ENCODE measurements at regions not wholly inside any gene's neighbourhood (a gene's known extent, or its start where the extent isn't known, plus 50 kb on each side); places are given as distances from the start of the nearest gene placed in this dataset.

DNA sequence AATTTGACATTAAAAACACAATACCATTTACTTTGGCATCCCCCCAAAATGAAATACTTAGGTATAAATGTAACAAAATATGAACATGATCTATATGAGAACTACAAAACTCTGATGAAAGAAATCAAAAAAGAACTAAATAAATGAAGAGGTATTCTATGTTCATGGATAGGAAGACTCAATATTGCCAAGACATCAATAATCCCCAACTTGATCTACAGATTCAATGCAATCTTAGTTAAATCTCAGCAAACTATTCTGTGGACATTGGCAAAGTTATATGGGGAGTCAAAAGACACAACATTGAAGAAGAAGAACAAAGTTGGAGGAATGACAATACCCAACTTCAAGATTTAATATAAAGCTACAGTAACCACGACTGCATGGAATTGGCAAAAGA lies 145.2 kb upstream of the HEY2 start:
- intact Hi-C loops (cut with micrococcal nuclease), result no loop called here
- Histone ChIP-seq H3K36me3 (replicated peaks in 1 of 2; ENCODE audit: control insufficient read depth in 1 of 2, insufficient read depth in 2 of 2, low read length in 2 of 2) (no peaks in the 10 kb centered on the region), H3K27ac (ENCODE audit: low read depth in 1 of 2, low read length in 2 of 2) (no peak overlapping the region), H3K9ac (ENCODE audit: insufficient read depth, low read length, poor library complexity, severe bottlenecking) (no peak overlapping the region), H3K4me2 (replicated peaks; ENCODE audit: extremely low read depth, low read length, poor library complexity, severe bottlenecking) (no peak overlapping the region), H2AFZ (ENCODE audit: insufficient read depth, low read depth, low read length, poor library complexity, severe bottlenecking) (no peak overlapping the region), H3K4me1 (ENCODE audit: control insufficient read depth in 1 of 2, insufficient read depth in 2 of 2, low read length in 2 of 2) (no peaks in the 10 kb centered on the region), H3K27me3 (ENCODE audit: control insufficient read depth in 2 of 2, insufficient read depth in 2 of 2, low read length in 2 of 2) (no peaks in the 10 kb centered on the region), H3K9me3 (replicated peaks in 1 of 2; ENCODE audit: control insufficient read depth in 1 of 2, insufficient read depth in 1 of 2, low read length in 2 of 2) (no peaks in the 10 kb centered on the region), H3K4me3 (replicated peaks in 1 of 3; ENCODE audit: low read depth in 2 of 3, low read length in 3 of 3) (no peak overlapping the region), H4K20me1 (ENCODE audit: insufficient read depth, low read length) (no peaks in the 10 kb centered on the region), H3K79me2 (ENCODE audit: insufficient read depth, low read length) (no peaks in the 10 kb centered on the region)
- H3K36me3 Mint-ChIP-seq, result no peaks in the 10 kb centered on the region
- TF ChIP-seq, protein P1, sequence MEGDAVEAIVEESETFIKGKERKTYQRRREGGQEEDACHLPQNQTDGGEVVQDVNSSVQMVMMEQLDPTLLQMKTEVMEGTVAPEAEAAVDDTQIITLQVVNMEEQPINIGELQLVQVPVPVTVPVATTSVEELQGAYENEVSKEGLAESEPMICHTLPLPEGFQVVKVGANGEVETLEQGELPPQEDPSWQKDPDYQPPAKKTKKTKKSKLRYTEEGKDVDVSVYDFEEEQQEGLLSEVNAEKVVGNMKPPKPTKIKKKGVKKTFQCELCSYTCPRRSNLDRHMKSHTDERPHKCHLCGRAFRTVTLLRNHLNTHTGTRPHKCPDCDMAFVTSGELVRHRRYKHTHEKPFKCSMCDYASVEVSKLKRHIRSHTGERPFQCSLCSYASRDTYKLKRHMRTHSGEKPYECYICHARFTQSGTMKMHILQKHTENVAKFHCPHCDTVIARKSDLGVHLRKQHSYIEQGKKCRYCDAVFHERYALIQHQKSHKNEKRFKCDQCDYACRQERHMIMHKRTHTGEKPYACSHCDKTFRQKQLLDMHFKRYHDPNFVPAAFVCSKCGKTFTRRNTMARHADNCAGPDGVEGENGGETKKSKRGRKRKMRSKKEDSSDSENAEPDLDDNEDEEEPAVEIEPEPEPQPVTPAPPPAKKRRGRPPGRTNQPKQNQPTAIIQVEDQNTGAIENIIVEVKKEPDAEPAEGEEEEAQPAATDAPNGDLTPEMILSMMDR (IDR thresholded peaks at IDR 0.05), result no peak
- H3K27me3 Mint-ChIP-seq (ENCODE audit: low read depth in 3 of 3), result peaks cover 0 to 9% (median 2%) of the 10 kb centered on the region in 3 donors
- H3K27ac Mint-ChIP-seq, result no peak overlapping the region
- no CpG with 5 or more reads among the region's 1 CpG for WGBS (ENCODE audit: insufficient coverage)
- H3K4me3 Mint-ChIP-seq, result no peak overlapping the region
- peaks cover 0 to 6% (median 3%) of the 10 kb centered on the region in 7 donors for H3K9me3 Mint-ChIP-seq
- no peak for DNase-seq
- no peaks in the 10 kb centered on the region for H3K4me1 Mint-ChIP-seq

DNA sequence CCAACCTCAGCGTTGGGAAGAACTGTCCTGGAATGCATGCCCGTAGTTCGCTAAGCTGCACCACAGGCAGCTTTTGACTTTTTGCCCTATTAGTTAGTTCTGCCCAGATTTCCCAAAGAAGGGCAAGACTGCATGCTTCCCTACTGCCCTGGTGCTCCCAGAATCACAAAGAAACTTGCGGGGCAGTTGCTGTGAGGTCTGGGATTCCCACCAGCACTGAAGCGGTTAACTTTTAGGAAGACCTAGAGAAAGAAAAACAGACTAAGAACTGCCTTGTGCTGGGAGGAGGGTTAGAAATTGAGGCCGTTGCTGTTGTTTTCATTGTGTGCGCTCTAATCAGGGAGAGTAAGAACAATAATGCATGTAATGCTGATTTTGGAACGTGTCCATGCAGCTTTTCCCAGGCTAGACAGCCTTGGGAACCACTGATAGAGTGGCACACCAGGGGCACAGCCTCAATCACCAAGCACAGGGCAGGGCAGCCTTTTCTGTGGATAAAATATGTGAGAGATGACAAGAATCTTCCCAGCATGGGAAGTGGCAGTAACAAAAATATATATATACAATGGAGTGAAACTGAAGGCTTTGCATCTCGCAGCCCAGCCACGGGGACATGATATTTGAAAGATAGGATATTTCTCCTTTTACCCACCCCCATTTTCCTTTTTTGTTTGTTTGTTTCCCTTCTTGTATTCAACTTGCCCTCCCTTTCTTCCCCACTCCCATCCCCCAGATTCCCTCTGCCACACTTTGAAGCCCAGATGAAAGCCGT lies 137.7 kb upstream of the HEY2 start:
- H2AFZ ChIP-seq (ENCODE audit: insufficient read depth, low read depth, low read length, poor library complexity, severe bottlenecking), result no peak overlapping the region
- no peak overlapping the region for H3K9ac ChIP-seq (ENCODE audit: insufficient read depth, low read length, poor library complexity, severe bottlenecking)
- intact Hi-C loops (cut with micrococcal nuclease), result no loop called here
- no peak overlapping the region for H3K4me3 ChIP-seq (replicated peaks in 1 of 3; ENCODE audit: low read depth in 2 of 3, low read length in 3 of 3)
- Mint-ChIP-seq H3K36me3 (no peaks in the 10 kb centered on the region), H3K9me3 (peaks cover 0 to 6% (median 3%) of the 10 kb centered on the region in 7 donors), H3K27ac (no peak overlapping the region), H3K4me1 (no peaks in the 10 kb centered on the region), H3K27me3 (ENCODE audit: low read depth in 3 of 3) (peaks cover 0 to 5% (median 2%) of the 10 kb centered on the region in 3 donors), H3K4me3 (no peak overlapping the region)
- no peaks in the 10 kb centered on the region for H3K79me2 ChIP-seq (ENCODE audit: insufficient read depth, low read length)
- no peaks in the 10 kb centered on the region for H3K9me3 ChIP-seq (replicated peaks in 1 of 2; ENCODE audit: control insufficient read depth in 1 of 2, insufficient read depth in 1 of 2, low read length in 2 of 2)
- no peak for DNase-seq
- H3K4me2 ChIP-seq (replicated peaks; ENCODE audit: extremely low read depth, low read length, poor library complexity, severe bottlenecking), result no peak overlapping the region
- TF ChIP-seq, protein P1 (IDR thresholded peaks at IDR 0.05), result no peak
- no peaks in the 10 kb centered on the region for H4K20me1 ChIP-seq (ENCODE audit: insufficient read depth, low read length)
- H3K4me1 ChIP-seq (ENCODE audit: control insufficient read depth in 1 of 2, insufficient read depth in 2 of 2, low read length in 2 of 2), result no peaks in the 10 kb centered on the region
- no peaks in the 10 kb centered on the region for H3K36me3 ChIP-seq (replicated peaks in 1 of 2; ENCODE audit: control insufficient read depth in 1 of 2, insufficient read depth in 2 of 2, low read length in 2 of 2)
- no peaks in the 10 kb centered on the region for H3K27me3 ChIP-seq (ENCODE audit: control insufficient read depth in 2 of 2, insufficient read depth in 2 of 2, low read length in 2 of 2)
- 94% methylated on average over 7 of the region's 11 CpGs for WGBS (ENCODE audit: insufficient coverage)
- H3K27ac ChIP-seq (ENCODE audit: low read depth in 1 of 2, low read length in 2 of 2), result no peak overlapping the region
